Kidney epithelial cell (primary cell): ENCODE measurements at regions not wholly inside any gene's neighbourhood (a gene's known extent, or its start where the extent isn't known, plus 50 kb on each side); places are given as distances from the start of the nearest gene placed in this dataset.

Source experiments
- DNase-seq: peaks from one replicate; pipeline ENCODE4 v3.0.0-alpha.2; 2010; ENCODE audit warnings: low read depth
- H3K27me3 ChIP-seq: 2 replicates; pipeline ENCODE4 v1.6.0; 2011; ENCODE audit warnings: low read length; ENCODE audit not compliant: control insufficient read depth, insufficient read depth
- H3K36me3 ChIP-seq: 2 replicates; pipeline ENCODE4 v1.5.1; 2011; ENCODE audit warnings: low read length; ENCODE audit not compliant: control insufficient read depth, insufficient read depth
- H3K4me3 ChIP-seq: 2 replicates; pipeline ENCODE4 v1.5.1; 2011; ENCODE audit warnings: low read depth, mild to moderate bottlenecking, control low read depth, low read length
- CTCF ChIP-seq: IDR thresholded peaks from 2 replicates; pipeline ENCODE4 v1.5.1; 2011; ENCODE audit warnings: mild to moderate bottlenecking, moderate library complexity, low read length, control low read depth, inconsistent platforms; ENCODE audit not compliant: insufficient read depth, poor library complexity, severe bottlenecking

DNA sequence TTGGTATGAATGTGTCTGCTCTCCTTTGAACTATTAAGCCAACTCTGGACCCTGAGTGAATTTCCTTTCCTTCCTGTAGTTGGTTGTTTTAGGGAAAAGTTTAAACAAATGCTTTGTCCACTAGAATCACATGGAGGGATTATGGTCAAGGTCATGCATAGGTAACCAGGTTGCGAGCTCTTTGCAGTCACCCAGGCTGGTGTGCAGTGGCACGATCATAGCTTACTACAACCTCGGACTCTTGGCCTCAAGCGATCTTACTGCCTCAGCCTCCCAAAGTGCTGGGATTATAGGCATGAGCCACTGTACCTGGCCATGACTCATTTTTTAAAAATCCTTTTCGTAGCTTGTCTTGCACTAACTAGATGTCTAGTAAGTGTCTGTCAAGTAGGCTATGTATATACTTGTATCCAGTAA lies 88.0 kb upstream of the SOX4 start:
- H3K36me3 ChIP-seq = no peaks in the 10 kb centered on the region
- no peaks in the 10 kb centered on the region for H3K27me3 ChIP-seq
- H3K4me3 ChIP-seq = no peak overlapping the region
- no peak for DNase-seq
- no peak for TF ChIP-seq CTCF

- no peak for DNase-seq
- Histone ChIP-seq H3K4me3 (no peak overlapping the region), H3K36me3 (no peaks in the 10 kb centered on the region), H3K27me3 (no peaks in the 10 kb centered on the region)
- TF ChIP-seq CTCF = no peak
Measured at GRCh38 chr6:21506126-21506525, 87.4 kb upstream of the SOX4 start.

DNA sequence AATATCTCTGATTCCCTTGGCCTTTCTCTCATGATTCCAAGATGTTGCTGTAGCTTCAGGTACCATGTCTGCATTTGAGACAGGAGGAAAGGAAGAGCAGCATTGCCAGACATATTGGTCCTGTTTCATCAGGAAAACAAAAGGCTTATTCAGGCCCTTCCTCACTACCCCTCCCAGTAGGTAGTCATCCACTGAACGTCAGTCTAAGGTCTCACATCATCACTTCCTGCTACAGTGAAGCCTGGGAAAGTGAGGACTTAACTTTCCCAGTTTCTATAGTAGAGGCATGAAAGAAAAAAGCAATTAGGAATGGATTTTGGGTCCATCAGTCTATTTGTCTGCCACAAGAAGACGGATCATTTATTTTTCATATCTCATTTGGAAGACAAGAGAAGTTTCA lies 85.7 kb upstream of the SOX4 start:
- no peak for DNase-seq
- no peak for TF ChIP-seq CTCF
- Histone ChIP-seq H3K27me3 (no peaks in the 10 kb centered on the region), H3K36me3 (no peaks in the 10 kb centered on the region), H3K4me3 (no peak overlapping the region)

DNA sequence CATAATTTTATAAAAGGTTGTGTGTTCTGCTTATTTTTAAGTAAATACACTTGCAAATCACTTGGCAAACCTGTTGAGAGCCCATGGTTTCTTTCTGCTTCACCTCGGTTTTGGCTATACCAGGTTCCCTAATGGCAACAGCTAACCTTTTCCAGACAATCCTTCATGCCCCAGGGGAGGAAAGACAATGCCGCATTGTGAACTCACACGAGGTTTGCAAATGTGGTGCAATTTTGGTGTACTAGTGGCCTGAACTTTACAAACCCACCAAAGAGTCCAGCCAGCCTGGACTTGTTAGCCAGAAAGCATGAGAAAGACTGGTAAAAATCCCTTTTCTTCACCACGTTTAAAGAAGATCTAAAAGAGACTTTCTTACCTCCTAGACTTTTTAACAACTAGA lies 84.8 kb upstream of the SOX4 start:
- no peak overlapping the region for H3K4me3 ChIP-seq
- no peak for TF ChIP-seq CTCF
- DNase-seq = no peak

GRCh38 chr6:21511891-21512550 lies 81.5 kb upstream of the SOX4 start:
- H3K4me3 ChIP-seq = no peak overlapping the region
- no peak for DNase-seq
- TF ChIP-seq CTCF = no peak
- H3K36me3 ChIP-seq = no peaks in the 10 kb centered on the region
- no peaks in the 10 kb centered on the region for H3K27me3 ChIP-seq

More for the DNA sequence above, 84.8 kb upstream of the SOX4 start:
- Histone ChIP-seq H3K36me3 (no peaks in the 10 kb centered on the region), H3K27me3 (no peaks in the 10 kb centered on the region)

GRCh38 chr6:21514288-21514687 lies 79.3 kb upstream of the SOX4 start:
- TF ChIP-seq CTCF = no peak
- DNase-seq = no peak
- no peaks in the 10 kb centered on the region for H3K27me3 ChIP-seq

More at GRCh38 chr6:21514288-21514687, 79.3 kb upstream of the SOX4 start:
- Histone ChIP-seq H3K4me3 (no peak overlapping the region), H3K36me3 (no peaks in the 10 kb centered on the region)
